PFSK-1 (cell line): ENCODE measurements at regions not wholly inside any gene's neighbourhood (a gene's known extent, or its start where the extent isn't known, plus 50 kb on each side); places are given as distances from the start of the nearest gene placed in this dataset.

Source experiments
- FOXP2 ChIP-seq: optimal IDR thresholded peaks from 2 replicates; pipeline ENCODE3; 2011; ENCODE audit warnings: borderline replicate concordance, control low read depth, inconsistent platforms; ENCODE audit not compliant: insufficient read depth; ENCODE audit errors: extremely low read length, extremely low read depth
- POLR2AphosphoS5 ChIP-seq: IDR thresholded peaks from 2 replicates; pipeline ENCODE4 v1.6.1; 2012; ENCODE audit warnings: low read depth, mild to moderate bottlenecking, control low read depth, low read length, moderate library complexity
- REST ChIP-seq, 2 experiments: IDR thresholded peaks; 2 replicates each; pipeline versions ENCODE4 v1.6.1 to v1.8.0; 2011 to 2012; ENCODE audit warnings: low read depth in 2 of 2, low read length in 2 of 2, control low read depth in 1 of 2, inconsistent platforms in 1 of 2, mild to moderate bottlenecking in 1 of 2, moderate library complexity in 1 of 2; ENCODE audit not compliant: insufficient read depth in 1 of 2
- SIN3A ChIP-seq: IDR thresholded peaks from 2 replicates; pipeline ENCODE4 v1.6.1; 2012; ENCODE audit warnings: mild to moderate bottlenecking, low read length, moderate library complexity, borderline replicate concordance; ENCODE audit not compliant: insufficient read depth
- TAF1 ChIP-seq: IDR thresholded peaks from 2 replicates; pipeline ENCODE4 v1.6.1; 2012; ENCODE audit warnings: low read length, control low read depth, borderline replicate concordance; ENCODE audit not compliant: insufficient read depth

DNA sequence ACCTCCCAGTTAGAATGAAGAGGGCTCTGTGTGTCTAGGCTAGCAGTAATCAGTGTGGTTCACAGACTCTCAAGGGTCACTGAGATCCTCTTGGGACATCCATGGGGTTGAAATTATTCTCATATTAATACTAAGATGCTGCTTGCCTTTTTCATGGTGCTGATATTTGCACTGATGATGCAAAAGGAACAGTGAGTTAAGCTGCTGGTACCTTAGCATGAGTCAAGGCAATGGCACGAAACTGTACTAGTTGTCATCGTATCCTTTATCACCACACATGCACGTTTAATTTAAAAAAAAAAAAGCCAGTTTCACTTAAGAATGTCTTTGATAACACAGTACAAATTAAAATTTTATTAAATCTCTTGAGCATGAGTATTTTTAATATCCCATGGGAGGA lies 151.9 kb upstream of the TANK start:
- TF ChIP-seq POLR2AphosphoS5 (no peak), REST (IDR thresholded peaks at IDR 0.05; ENCODE audit: insufficient read depth in 1 of 2, low read depth in 2 of 2, low read length in 2 of 2) (no peak), SIN3A (no peak), FOXP2 (no peak), TAF1 (no peak)

DNA sequence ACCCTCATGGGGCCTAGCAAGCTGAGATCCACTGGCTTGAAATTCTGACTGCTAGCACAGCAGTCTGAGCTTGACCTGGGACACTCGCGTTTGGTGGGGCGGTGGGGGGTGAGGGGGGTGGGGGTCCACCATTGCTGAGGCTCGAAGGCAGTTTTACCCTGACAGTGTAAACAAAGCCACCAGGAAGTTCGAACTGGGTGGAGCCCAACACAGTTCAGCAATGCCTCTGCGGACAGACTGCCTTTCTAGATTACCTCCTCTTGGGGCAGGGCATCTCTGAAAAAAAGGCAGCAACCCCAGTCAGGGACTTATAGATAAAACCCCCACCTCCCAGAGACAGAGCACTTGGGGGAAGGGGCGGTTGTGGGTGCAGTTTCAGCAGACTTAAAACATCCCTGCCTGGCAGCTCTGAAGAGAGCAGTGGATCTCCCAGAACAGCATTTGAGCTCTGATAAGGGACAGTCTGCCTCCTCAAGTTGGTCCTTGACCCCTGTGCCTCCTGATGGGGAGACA lies 149.7 kb upstream of the TANK start:
- TF ChIP-seq REST (IDR thresholded peaks at IDR 0.05; ENCODE audit: insufficient read depth in 1 of 2, low read depth in 2 of 2, low read length in 2 of 2) (no peak), TAF1 (no peak), FOXP2 (no peak), SIN3A (no peak), POLR2AphosphoS5 (no peak)

DNA sequence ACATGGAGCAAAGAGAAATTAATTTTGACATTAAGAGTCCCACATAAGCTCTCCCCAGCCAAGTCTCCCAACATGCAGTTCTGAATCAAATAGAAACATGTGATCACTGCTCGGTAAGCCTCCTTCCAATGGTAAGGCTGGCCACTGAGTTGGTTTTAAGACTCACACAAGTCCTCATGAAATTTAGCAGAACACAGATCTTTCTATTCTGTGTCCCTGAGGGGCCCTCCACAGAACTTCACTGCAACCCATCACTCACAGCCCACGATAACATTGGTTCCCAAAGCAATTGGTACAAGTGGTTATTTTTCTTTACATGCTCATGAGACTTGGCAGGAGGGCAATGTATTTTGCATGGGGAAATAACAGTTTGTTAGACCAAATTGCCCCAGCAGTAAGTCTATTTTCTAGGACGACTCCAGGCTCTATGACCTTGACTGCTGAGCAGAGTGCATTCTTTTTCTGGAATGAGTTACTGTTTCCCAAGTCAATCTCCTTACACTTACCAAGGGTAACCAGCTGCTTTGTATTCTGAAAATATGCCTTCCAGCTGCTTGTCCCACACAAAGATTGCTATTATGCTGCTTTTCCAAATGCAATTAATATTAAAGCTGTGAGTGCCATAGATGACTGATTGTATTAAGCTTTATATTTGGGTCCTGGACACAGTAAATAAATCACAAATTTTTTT lies 142.3 kb upstream of the TANK start:
- TF ChIP-seq REST (IDR thresholded peaks at IDR 0.05; ENCODE audit: insufficient read depth in 1 of 2, low read depth in 2 of 2, low read length in 2 of 2), result no peak
- no peak for TF ChIP-seq FOXP2
- no peak for TF ChIP-seq POLR2AphosphoS5
- no peak for TF ChIP-seq SIN3A
- no peak for TF ChIP-seq TAF1

DNA sequence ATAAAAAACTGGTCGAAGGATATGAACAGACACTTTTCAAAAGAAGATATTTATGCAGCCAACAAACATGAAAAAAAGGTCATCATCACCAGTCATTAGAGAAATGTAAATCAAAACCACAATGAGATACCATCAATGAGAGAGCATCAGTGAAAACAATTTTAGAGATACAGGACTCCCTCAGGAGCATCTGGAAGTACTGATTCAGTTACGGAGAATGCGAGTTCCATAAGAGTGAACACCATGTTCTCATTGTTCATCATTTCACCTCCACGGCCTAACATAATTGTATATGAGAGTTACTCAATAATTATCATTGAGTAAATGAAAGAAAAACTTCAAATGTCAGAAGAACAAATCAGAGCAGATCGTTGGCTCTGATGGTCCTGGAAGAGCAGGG lies 140.9 kb upstream of the TANK start:
- TF ChIP-seq REST (IDR thresholded peaks at IDR 0.05; ENCODE audit: insufficient read depth in 1 of 2, low read depth in 2 of 2, low read length in 2 of 2) (no peak), FOXP2 (no peak), POLR2AphosphoS5 (no peak)

DNA sequence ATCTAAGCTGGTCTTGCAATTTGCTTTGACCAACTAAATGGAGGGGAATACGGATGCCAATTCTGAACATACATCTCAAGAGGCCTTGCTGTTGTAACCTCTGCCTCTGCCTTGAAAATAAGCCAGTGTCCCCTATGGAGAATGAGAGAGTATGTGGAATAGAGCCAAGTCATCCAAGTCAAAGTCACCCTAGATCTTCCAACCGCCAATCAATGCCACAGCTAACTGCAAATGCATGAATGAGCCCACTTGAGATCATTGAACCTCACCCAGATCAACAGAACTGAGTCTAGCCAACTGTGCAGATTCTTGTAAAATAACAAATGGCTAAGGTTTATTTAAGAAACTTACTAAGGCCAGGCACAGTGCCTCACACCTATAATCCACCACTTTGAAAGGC lies 139.8 kb upstream of the TANK start:
- no peak for TF ChIP-seq POLR2AphosphoS5
- TF ChIP-seq TAF1, result no peak
- no peak for TF ChIP-seq FOXP2
- TF ChIP-seq SIN3A, result no peak
- TF ChIP-seq REST (IDR thresholded peaks at IDR 0.05; ENCODE audit: insufficient read depth in 1 of 2, low read depth in 2 of 2, low read length in 2 of 2), result no peak
